Lung (tissue), 11 donors: ENCODE measurements at regions not wholly inside any gene's neighbourhood (a gene's known extent, or its start where the extent isn't known, plus 50 kb on each side); places are given as distances from the start of the nearest gene placed in this dataset.

Experiments used
- ATAC-seq: fragments of 200-7000 bp; cut with Tn5 transposase; one replicate; pipeline ENCODE4 v1.9.1; 2020; ENCODE audit warnings: moderate number of reproducible peaks; ENCODE audit not compliant: insufficient read depth, low FRiP score
- DNase-seq, 3 donors: peaks; one replicate each; pipeline ENCODE4 v3.0.0-alpha.2; 2013 to 2017
- H3K27ac ChIP-seq, 2 donors: one replicate each; pipeline ENCODE4 v1.5.1; 2013; ENCODE audit warnings: mild to moderate bottlenecking in 2 of 2, moderate library complexity in 2 of 2, control low read depth in 1 of 2, inconsistent platforms in 1 of 2, low read depth in 1 of 2, low read length in 1 of 2
- H3K27me3 ChIP-seq, 3 donors: one replicate each; pipeline ENCODE4 v1.5.1; 2013; ENCODE audit warnings: low read length in 2 of 3; ENCODE audit not compliant: control insufficient read depth in 3 of 3, insufficient read depth in 3 of 3
- H3K36me3 ChIP-seq, 4 donors: one replicate each; pipeline ENCODE4 v1.5.1; 2013; ENCODE audit warnings: low read length in 4 of 4, mild to moderate bottlenecking in 1 of 4, moderate library complexity in 1 of 4; ENCODE audit not compliant: control insufficient read depth in 4 of 4, insufficient read depth in 4 of 4
- H3K4me1 ChIP-seq, 5 donors: one replicate each; pipeline ENCODE4 v1.5.1; 2013; ENCODE audit warnings: low read length in 5 of 5, mild to moderate bottlenecking in 2 of 5, moderate library complexity in 1 of 5; ENCODE audit not compliant: control insufficient read depth in 5 of 5, insufficient read depth in 5 of 5
- H3K4me3 ChIP-seq: one replicate; pipeline ENCODE4 v1.5.1; 2013; ENCODE audit warnings: mild to moderate bottlenecking, control low read depth, moderate library complexity
- H3K9ac ChIP-seq, 2 donors: one replicate each; pipeline ENCODE4 v1.5.1; 2013; ENCODE audit warnings: low read length in 2 of 2, control low read depth in 1 of 2; ENCODE audit not compliant: insufficient read depth in 1 of 2
- H3K9me3 ChIP-seq, 4 donors: one replicate each; pipeline ENCODE4 v1.5.1; 2013; ENCODE audit warnings: low read length in 3 of 4, mild to moderate bottlenecking in 1 of 4, moderate library complexity in 1 of 4; ENCODE audit not compliant: control insufficient read depth in 4 of 4, insufficient read depth in 3 of 4
- CTCF ChIP-seq: IDR thresholded peaks from 2 replicates; pipeline ENCODE4 v1.5.1; 2012; ENCODE audit warnings: mild to moderate bottlenecking; ENCODE audit errors: control extremely low read depth, extremely low read depth
- WGBS, 2 donors: extraction: QIAGEN DNeasy Blood & Tissue Kit; methylation state at CpG; one replicate each; pipeline ENCODE4 v1.1.7; 2013; 5-methylcytosine and 5-hydroxymethylcytosine counted together
- donor health status: control.
- donor health status: control.
- donor health status: Bipolar disorder and iron deficiency.
- donor health status: healthy.
- donor health status: DM: yes; HTN: yes; CAD: no.

- H3K36me3 ChIP-seq: no peaks in the 10 kb centered on the region
- H3K4me3 ChIP-seq: no peak overlapping the region
- H3K27ac ChIP-seq: no peak overlapping the region
- ATAC-seq (no peak), DNase-seq (no peak)
- H3K4me1 ChIP-seq: no peaks in the 10 kb centered on the region
- WGBS, 2 donors: 58 to 66% methylated on average over 3 of the region's 3 CpGs
- H3K9ac ChIP-seq: no peak overlapping the region
- H3K27me3 ChIP-seq: no peaks in the 10 kb centered on the region
- peaks cover 0 to 3% (median 0%) of the 10 kb centered on the region in 4 donors for H3K9me3 ChIP-seq
- TF ChIP-seq CTCF: no peak
These were observed 70.6 kb upstream of the E2F3 start for GRCh38 chr6:20331042-20331441.

- 90 to 91% methylated on average over 5 of the region's 5 CpGs for WGBS, 2 donors
- Histone ChIP-seq H3K4me1 (no peaks in the 10 kb centered on the region), H3K9me3 (peaks cover 0 to 3% (median 0%) of the 10 kb centered on the region in 4 donors), H3K27me3 (no peaks in the 10 kb centered on the region), H3K36me3 (no peaks in the 10 kb centered on the region), H3K27ac (no peak overlapping the region), H3K4me3 (no peak overlapping the region), H3K9ac (no peak overlapping the region)
- ATAC-seq: no peak
- TF ChIP-seq CTCF: no peak
- DNase-seq: no peak
These were observed 70.1 kb upstream of the E2F3 start for GRCh38 chr6:20331625-20332024.

GRCh38 chr6:20332441-20333006 is 69.2 kb upstream of the E2F3 start:
- Histone ChIP-seq H3K27ac (no peak overlapping the region), H3K36me3 (no peaks in the 10 kb centered on the region), H3K27me3 (no peaks in the 10 kb centered on the region), H3K9ac (no peak overlapping the region), H3K4me3 (no peak overlapping the region), H3K4me1 (no peaks in the 10 kb centered on the region), H3K9me3 (peaks cover 0 to 3% (median 0%) of the 10 kb centered on the region in 4 donors)
- no peak for ATAC-seq
- DNase-seq: no peak
- no peak for TF ChIP-seq CTCF
- 59 to 78% methylated on average over 1 of the region's 1 CpG for WGBS, 2 donors

GRCh38 chr6:20333721-20334269 is 67.9 kb upstream of the E2F3 start:
- no peak overlapping the region for H3K27ac ChIP-seq
- no peaks in the 10 kb centered on the region for H3K4me1 ChIP-seq
- no peaks in the 10 kb centered on the region for H3K36me3 ChIP-seq
- no peaks in the 10 kb centered on the region for H3K27me3 ChIP-seq
- ATAC-seq (no peak), DNase-seq (no peak)
- H3K9ac ChIP-seq: no peak overlapping the region
- no peak overlapping the region for H3K4me3 ChIP-seq
- TF ChIP-seq CTCF: no peak
- peaks cover 0 to 3% (median 0%) of the 10 kb centered on the region in 4 donors for H3K9me3 ChIP-seq
- WGBS, 2 donors: 86 to 91% methylated on average over 9 of the region's 9 CpGs
